ENCODE measurements at regions not wholly inside any gene's neighbourhood (a gene's known extent, or its start where the extent isn't known, plus 50 kb on each side); places are given as distances from the start of the nearest gene placed in this dataset.

DNA sequence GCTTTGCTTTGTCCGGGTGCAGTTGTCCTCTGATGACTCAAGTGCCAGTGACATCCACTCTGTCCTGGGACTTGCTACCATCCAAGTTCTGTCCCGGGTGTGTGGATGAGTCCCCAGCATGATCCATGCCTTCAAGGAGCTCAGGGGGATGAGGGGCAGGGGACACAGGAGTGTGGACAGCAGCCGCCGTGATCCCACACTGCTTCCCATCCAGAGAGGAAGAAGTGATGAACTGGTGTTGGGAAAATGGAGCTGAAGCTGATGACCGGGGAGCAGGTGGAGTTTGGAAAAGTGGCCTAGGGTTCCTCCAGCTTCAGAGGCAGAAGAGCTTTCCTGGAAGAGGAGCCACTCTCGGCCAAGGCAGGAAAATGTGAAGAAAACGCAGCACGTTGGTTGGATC, 249.6 kb upstream of the TNRC6C start:
- DNase-seq (ENCODE audit: extremely low spot score, unreplicated experiment): peak; percentile 65
- no peak overlapping the region for H3K27ac Mint-ChIP-seq (ENCODE audit: unreplicated experiment)
- H3K36me3 Mint-ChIP-seq (ENCODE audit: unreplicated experiment): no peaks in the 10 kb centered on the region
- no peak overlapping the region for H3K4me3 Mint-ChIP-seq (ENCODE audit: unreplicated experiment)
- no peaks in the 10 kb centered on the region for H3K4me1 Mint-ChIP-seq (ENCODE audit: unreplicated experiment)
- H3K9me3 Mint-ChIP-seq (ENCODE audit: unreplicated experiment): peaks cover 10% of the 10 kb centered on the region
- TF ChIP-seq, protein P1, sequence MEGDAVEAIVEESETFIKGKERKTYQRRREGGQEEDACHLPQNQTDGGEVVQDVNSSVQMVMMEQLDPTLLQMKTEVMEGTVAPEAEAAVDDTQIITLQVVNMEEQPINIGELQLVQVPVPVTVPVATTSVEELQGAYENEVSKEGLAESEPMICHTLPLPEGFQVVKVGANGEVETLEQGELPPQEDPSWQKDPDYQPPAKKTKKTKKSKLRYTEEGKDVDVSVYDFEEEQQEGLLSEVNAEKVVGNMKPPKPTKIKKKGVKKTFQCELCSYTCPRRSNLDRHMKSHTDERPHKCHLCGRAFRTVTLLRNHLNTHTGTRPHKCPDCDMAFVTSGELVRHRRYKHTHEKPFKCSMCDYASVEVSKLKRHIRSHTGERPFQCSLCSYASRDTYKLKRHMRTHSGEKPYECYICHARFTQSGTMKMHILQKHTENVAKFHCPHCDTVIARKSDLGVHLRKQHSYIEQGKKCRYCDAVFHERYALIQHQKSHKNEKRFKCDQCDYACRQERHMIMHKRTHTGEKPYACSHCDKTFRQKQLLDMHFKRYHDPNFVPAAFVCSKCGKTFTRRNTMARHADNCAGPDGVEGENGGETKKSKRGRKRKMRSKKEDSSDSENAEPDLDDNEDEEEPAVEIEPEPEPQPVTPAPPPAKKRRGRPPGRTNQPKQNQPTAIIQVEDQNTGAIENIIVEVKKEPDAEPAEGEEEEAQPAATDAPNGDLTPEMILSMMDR (IDR thresholded peaks at IDR 0.05): no peak
- peaks cover 34% of the 10 kb centered on the region for H3K27me3 Mint-ChIP-seq (ENCODE audit: unreplicated experiment)

DNA sequence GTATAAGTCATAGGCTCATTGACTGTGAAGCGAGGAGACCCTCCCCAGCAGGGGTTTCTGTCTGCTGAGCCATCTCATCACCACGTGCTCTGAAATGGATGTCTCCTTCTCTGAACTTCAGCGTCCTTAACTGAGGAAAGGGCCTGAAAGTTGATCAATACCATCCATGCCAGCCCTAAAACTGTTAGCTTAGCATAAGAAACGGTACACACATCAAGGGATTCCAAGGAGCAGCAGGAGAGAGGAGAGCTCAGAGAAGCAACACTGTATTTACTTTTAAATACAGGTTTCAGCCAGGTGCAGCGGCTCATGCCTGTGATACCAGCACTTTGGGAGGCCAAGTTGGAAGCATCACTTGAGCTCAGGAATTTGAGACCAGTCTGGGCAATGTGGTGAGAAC, 248.9 kb upstream of the TNRC6C start:
- Mint-ChIP-seq H3K36me3 (ENCODE audit: unreplicated experiment) (no peaks in the 10 kb centered on the region), H3K27ac (ENCODE audit: unreplicated experiment) (no peak overlapping the region), H3K27me3 (ENCODE audit: unreplicated experiment) (peaks cover 41% of the 10 kb centered on the region), H3K4me3 (ENCODE audit: unreplicated experiment) (no peak overlapping the region), H3K9me3 (ENCODE audit: unreplicated experiment) (peaks cover 16% of the 10 kb centered on the region), H3K4me1 (ENCODE audit: unreplicated experiment) (no peaks in the 10 kb centered on the region)
- peak; percentile 19 for DNase-seq (ENCODE audit: extremely low spot score, unreplicated experiment)
- TF ChIP-seq, protein P1 (IDR thresholded peaks at IDR 0.05): no peak

DNA sequence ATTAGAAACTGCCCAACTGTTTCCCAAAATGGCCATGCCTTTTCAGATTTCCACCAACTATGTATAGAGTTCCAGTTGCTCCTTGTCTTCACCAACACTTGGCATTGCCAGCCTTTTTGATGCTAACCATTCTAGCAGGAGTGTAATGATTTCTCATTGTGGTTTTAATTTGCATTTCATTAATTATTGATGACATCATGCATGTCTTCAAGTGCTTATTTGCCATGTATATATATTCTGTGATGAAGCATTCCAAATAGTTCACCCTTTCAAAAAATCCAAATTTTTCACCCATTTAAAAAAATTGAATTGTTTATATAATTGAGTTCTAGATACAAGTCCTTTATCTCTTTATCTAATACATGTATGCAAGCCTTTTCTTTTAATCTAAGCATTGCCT, 245.9 kb upstream of the TNRC6C start:
- TF ChIP-seq, protein P1 (IDR thresholded peaks at IDR 0.05): no peak
- no peak overlapping the region for H3K4me3 Mint-ChIP-seq (ENCODE audit: unreplicated experiment)
- no peak for DNase-seq (ENCODE audit: extremely low spot score, unreplicated experiment)
- H3K36me3 Mint-ChIP-seq (ENCODE audit: unreplicated experiment): no peaks in the 10 kb centered on the region
- peaks cover 52% of the 10 kb centered on the region for H3K27me3 Mint-ChIP-seq (ENCODE audit: unreplicated experiment)
- H3K9me3 Mint-ChIP-seq (ENCODE audit: unreplicated experiment): peaks cover 17% of the 10 kb centered on the region
- no peaks in the 10 kb centered on the region for H3K4me1 Mint-ChIP-seq (ENCODE audit: unreplicated experiment)
- H3K27ac Mint-ChIP-seq (ENCODE audit: unreplicated experiment): no peak overlapping the region

DNA sequence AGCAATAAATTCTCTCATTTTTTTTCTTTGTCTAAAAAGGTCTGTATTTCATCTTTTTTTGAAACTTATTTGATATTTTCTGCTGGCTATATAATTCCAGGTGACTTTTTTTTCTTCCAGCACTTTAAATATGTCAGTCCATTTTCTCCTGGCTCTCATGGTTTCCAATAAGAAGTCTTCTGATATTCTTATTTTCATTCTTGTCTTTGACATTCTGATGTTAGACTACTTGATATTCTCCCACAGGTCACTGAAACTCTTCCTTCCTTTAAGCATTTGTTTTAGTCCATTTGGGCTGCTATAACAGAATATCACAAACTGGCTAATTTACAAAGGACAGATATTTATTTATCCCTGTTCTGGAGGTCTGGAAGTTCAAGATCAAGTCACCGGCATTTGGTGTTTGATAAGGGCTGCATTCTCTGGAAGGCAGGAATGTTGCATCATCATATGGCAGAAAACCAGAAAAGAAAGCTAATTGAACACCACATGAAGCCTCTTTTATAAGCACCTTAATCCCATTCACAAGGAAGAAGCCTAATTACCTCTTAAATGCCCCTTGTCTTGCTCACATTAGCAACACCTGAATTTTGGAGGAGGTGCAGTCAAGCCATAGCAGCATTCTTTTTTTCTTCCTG, 242.1 kb upstream of the TNRC6C start:
- peaks cover 56% of the 10 kb centered on the region for H3K27me3 Mint-ChIP-seq (ENCODE audit: unreplicated experiment)
- no peak overlapping the region for H3K4me3 Mint-ChIP-seq (ENCODE audit: unreplicated experiment)
- no peaks in the 10 kb centered on the region for H3K4me1 Mint-ChIP-seq (ENCODE audit: unreplicated experiment)
- TF ChIP-seq, protein P1 (IDR thresholded peaks at IDR 0.05): no peak
- DNase-seq (ENCODE audit: extremely low spot score, unreplicated experiment): no peak
- H3K27ac Mint-ChIP-seq (ENCODE audit: unreplicated experiment): no peak overlapping the region
- no peaks in the 10 kb centered on the region for H3K36me3 Mint-ChIP-seq (ENCODE audit: unreplicated experiment)
- peaks cover 17% of the 10 kb centered on the region for H3K9me3 Mint-ChIP-seq (ENCODE audit: unreplicated experiment)

DNA sequence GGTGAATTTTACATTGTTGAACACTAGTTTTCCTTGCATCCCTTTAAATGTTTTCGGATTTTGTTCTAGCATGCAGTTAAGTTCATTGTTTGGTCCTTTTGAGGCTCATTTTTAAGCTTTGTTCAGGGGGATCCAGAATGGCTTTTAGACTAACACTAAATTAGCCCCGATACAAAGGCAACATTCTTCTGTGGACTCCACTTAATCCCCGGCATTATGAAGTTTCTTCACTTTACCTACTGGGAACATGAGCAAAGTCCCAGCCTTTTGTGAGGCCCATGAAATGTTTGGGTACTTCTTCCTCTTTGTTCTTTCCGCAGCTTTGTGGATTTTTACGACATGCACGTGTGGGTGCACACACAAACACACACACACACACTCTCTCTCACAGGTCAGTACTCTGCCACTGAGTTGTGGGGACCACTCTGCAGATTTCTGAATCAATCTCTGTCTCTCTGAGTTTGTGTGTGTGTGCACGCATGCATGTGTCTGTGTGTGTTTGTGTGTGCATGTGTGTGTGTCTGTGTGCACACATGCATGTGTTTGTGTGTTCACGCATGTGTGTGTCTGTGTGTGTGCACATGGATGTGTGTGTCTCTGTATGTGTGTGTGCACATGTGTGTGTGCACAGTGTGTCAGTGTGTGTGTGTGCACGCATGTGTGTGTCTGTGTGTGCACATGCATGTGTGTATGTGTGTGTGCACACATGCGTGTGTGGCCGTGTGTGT, 240.4 kb upstream of the TNRC6C start:
- H3K36me3 Mint-ChIP-seq (ENCODE audit: unreplicated experiment): no peaks in the 10 kb centered on the region
- H3K27me3 Mint-ChIP-seq (ENCODE audit: unreplicated experiment): peaks cover 52% of the 10 kb centered on the region
- no peak overlapping the region for H3K27ac Mint-ChIP-seq (ENCODE audit: unreplicated experiment)
- H3K9me3 Mint-ChIP-seq (ENCODE audit: unreplicated experiment): peaks cover 17% of the 10 kb centered on the region
- H3K4me1 Mint-ChIP-seq (ENCODE audit: unreplicated experiment): no peaks in the 10 kb centered on the region
- H3K4me3 Mint-ChIP-seq (ENCODE audit: unreplicated experiment): no peak overlapping the region
- DNase-seq (ENCODE audit: extremely low spot score, unreplicated experiment): no peak
- TF ChIP-seq, protein P1 (IDR thresholded peaks at IDR 0.05): no peak

Measured in osteocyte (in vitro differentiated cells).